HEK293 (cell line): ENCODE measurements at regions not wholly inside any gene's neighbourhood (a gene's known extent, or its start where the extent isn't known, plus 50 kb on each side); places are given as distances from the start of the nearest gene placed in this dataset.

Source experiments
- BCL11B ChIP-seq: fragments of 450-650 bp; formaldehyde crosslinking; IDR thresholded peaks from 2 replicates; pipeline ENCODE4 v1.5.1; 2016; ENCODE audit warnings: low read depth, missing biosample characterization, missing genetic modification characterization
- GLI4 ChIP-seq: fragments of 450-650 bp; formaldehyde crosslinking; IDR thresholded peaks from 2 replicates; pipeline ENCODE4 v1.5.1; 2016; ENCODE audit warnings: missing biosample characterization, missing genetic modification characterization
- KLF1 ChIP-seq: fragments of 450-650 bp; formaldehyde crosslinking; IDR thresholded peaks from 2 replicates; pipeline ENCODE4 v1.5.1; 2016; ENCODE audit warnings: missing biosample characterization, missing genetic modification characterization
- OSR2 ChIP-seq: fragments of 450-650 bp; formaldehyde crosslinking; IDR thresholded peaks from 2 replicates; pipeline ENCODE4 v1.5.1; 2016; ENCODE audit warnings: missing biosample characterization, missing genetic modification characterization
- SCRT1 ChIP-seq: fragments of 450-650 bp; formaldehyde crosslinking; IDR thresholded peaks from 2 replicates; pipeline ENCODE4 v1.5.1; 2016; ENCODE audit warnings: missing biosample characterization, missing genetic modification characterization, borderline replicate concordance
- SETDB1 ChIP-seq: IDR thresholded peaks from one replicate; pipeline ENCODE4 v1.6.1; 2017; ENCODE audit warnings: mild to moderate bottlenecking, low read length, moderate library complexity, mixed read lengths; ENCODE audit not compliant: insufficient read length
- SP2 ChIP-seq: fragments of 450-650 bp; formaldehyde crosslinking; IDR thresholded peaks from 2 replicates; pipeline ENCODE4 v1.5.1; 2016; ENCODE audit warnings: missing biosample characterization, missing genetic modification characterization
- YY2 ChIP-seq: fragments of 450-650 bp; formaldehyde crosslinking; IDR thresholded peaks from 2 replicates; pipeline ENCODE4 v1.5.1; 2016; ENCODE audit warnings: missing biosample characterization, missing genetic modification characterization
- ZBTB48 ChIP-seq: fragments of 450-650 bp; formaldehyde crosslinking; IDR thresholded peaks from 2 replicates; pipeline ENCODE4 v1.5.1; 2016; ENCODE audit warnings: missing biosample characterization, missing genetic modification characterization
- ZNF132 ChIP-seq: fragments of 450-650 bp; formaldehyde crosslinking; IDR thresholded peaks from 2 replicates; pipeline ENCODE4 v1.5.1; 2017; ENCODE audit warnings: missing biosample characterization, missing genetic modification characterization, borderline replicate concordance
- ZNF138 ChIP-seq: fragments of 450-650 bp; formaldehyde crosslinking; IDR thresholded peaks from 2 replicates; pipeline ENCODE4 v1.5.1; 2016; ENCODE audit warnings: missing biosample characterization, missing genetic modification characterization, borderline replicate concordance
- ZNF140 ChIP-seq: fragments of 450-650 bp; formaldehyde crosslinking; IDR thresholded peaks from 2 replicates; pipeline ENCODE4 v1.5.1; 2016; ENCODE audit warnings: missing biosample characterization, missing genetic modification characterization
- ZNF16 ChIP-seq: fragments of 450-650 bp; formaldehyde crosslinking; IDR thresholded peaks from 2 replicates; pipeline ENCODE4 v1.5.1; 2016; ENCODE audit warnings: low read depth, missing biosample characterization, missing genetic modification characterization
- ZNF214 ChIP-seq: fragments of 450-650 bp; formaldehyde crosslinking; IDR thresholded peaks from 2 replicates; pipeline ENCODE4 v1.5.1; 2017; ENCODE audit warnings: missing biosample characterization, mild to moderate bottlenecking, missing genetic modification characterization, borderline replicate concordance
- ZNF335 ChIP-seq: fragments of 450-650 bp; formaldehyde crosslinking; conservative IDR thresholded peaks from 2 replicates; pipeline ENCODE4 v1.5.1; 2016; ENCODE audit warnings: missing biosample characterization, missing genetic modification characterization
- ZNF366 ChIP-seq: fragments of 450-650 bp; formaldehyde crosslinking; conservative IDR thresholded peaks from 2 replicates; pipeline ENCODE4 v1.5.1; 2016; ENCODE audit warnings: missing biosample characterization, missing genetic modification characterization
- ZNF558 ChIP-seq: fragments of 450-650 bp; formaldehyde crosslinking; IDR thresholded peaks from 2 replicates; pipeline ENCODE4 v1.5.1; 2016; ENCODE audit warnings: missing biosample characterization, missing genetic modification characterization
- ZNF561 ChIP-seq: fragments of 450-650 bp; IDR thresholded peaks from 2 replicates; pipeline ENCODE4 v1.5.1; 2018; ENCODE audit warnings: missing biosample characterization, missing genetic modification characterization, borderline replicate concordance
- ZNF626 ChIP-seq: fragments of 450-650 bp; sonication (Bioruptor Pico); formaldehyde crosslinking; IDR thresholded peaks from 2 replicates; pipeline ENCODE4 v1.5.1; 2018; ENCODE audit warnings: missing biosample characterization, missing genetic modification characterization, inconsistent platforms
- ZNF654 ChIP-seq: fragments of 450-650 bp; formaldehyde crosslinking; IDR thresholded peaks from 2 replicates; pipeline ENCODE4 v1.5.1; 2016; ENCODE audit warnings: low read depth, missing biosample characterization, missing genetic modification characterization
- ZNF658 ChIP-seq: fragments of 450-650 bp; formaldehyde crosslinking; IDR thresholded peaks from 2 replicates; pipeline ENCODE4; 2016; ENCODE audit warnings: missing biosample characterization, missing genetic modification characterization
- ZNF747 ChIP-seq: fragments of 450-650 bp; formaldehyde crosslinking; IDR thresholded peaks from 2 replicates; pipeline ENCODE4 v1.5.1; 2016; ENCODE audit warnings: missing biosample characterization, missing genetic modification characterization
- ZNF776 ChIP-seq: fragments of 450-650 bp; formaldehyde crosslinking; IDR thresholded peaks from 2 replicates; pipeline ENCODE4 v1.5.0; 2017; ENCODE audit warnings: missing biosample characterization, missing genetic modification characterization, borderline replicate concordance
- ZNF843 ChIP-seq: fragments of 450-650 bp; formaldehyde crosslinking; IDR thresholded peaks from 2 replicates; pipeline ENCODE4 v1.5.1; 2016; ENCODE audit warnings: missing biosample characterization, missing genetic modification characterization
- TF ChIP-seq, protein P1 (sequence below): sonication (generic); formaldehyde crosslinking; IDR thresholded peaks from 2 replicates; pipeline ENCODE4 v1.8.1; 2022; ENCODE audit warnings: mild to moderate bottlenecking, moderate library complexity, missing genetic modification reagents
- TF ChIP-seq, protein P2 (sequence below): fragments of 450-650 bp; formaldehyde crosslinking; IDR thresholded peaks from 2 replicates; pipeline ENCODE4 v1.5.1; 2016; ENCODE audit warnings: missing biosample characterization, missing genetic modification characterization
- TF ChIP-seq, protein P3 (sequence below): fragments of 450-650 bp; formaldehyde crosslinking; IDR thresholded peaks from 2 replicates; pipeline ENCODE4 v1.5.1; 2016; ENCODE audit warnings: missing biosample characterization, missing genetic modification characterization
- TF ChIP-seq, protein P4 (sequence below): fragments of 450-650 bp; formaldehyde crosslinking; IDR thresholded peaks from 2 replicates; pipeline ENCODE4 v1.5.1; 2016; ENCODE audit warnings: missing biosample characterization, missing genetic modification characterization
- TF ChIP-seq, protein P5 (sequence below): fragments of 450-650 bp; IDR thresholded peaks from 2 replicates; pipeline ENCODE4 v1.5.1; 2018; ENCODE audit warnings: missing biosample characterization, mild to moderate bottlenecking, missing genetic modification characterization
- TF ChIP-seq, protein P6 (sequence below): fragments of 450-650 bp; formaldehyde crosslinking; optimal IDR thresholded peaks from 2 replicates; pipeline ENCODE3; 2016; ENCODE audit warnings: missing biosample characterization, mild to moderate bottlenecking, missing genetic modification characterization
- TF ChIP-seq, protein P7 (sequence below): fragments of 450-650 bp; formaldehyde crosslinking; IDR thresholded peaks from 2 replicates; pipeline ENCODE4 v1.5.1; 2016; ENCODE audit warnings: missing biosample characterization, missing genetic modification characterization

DNA sequence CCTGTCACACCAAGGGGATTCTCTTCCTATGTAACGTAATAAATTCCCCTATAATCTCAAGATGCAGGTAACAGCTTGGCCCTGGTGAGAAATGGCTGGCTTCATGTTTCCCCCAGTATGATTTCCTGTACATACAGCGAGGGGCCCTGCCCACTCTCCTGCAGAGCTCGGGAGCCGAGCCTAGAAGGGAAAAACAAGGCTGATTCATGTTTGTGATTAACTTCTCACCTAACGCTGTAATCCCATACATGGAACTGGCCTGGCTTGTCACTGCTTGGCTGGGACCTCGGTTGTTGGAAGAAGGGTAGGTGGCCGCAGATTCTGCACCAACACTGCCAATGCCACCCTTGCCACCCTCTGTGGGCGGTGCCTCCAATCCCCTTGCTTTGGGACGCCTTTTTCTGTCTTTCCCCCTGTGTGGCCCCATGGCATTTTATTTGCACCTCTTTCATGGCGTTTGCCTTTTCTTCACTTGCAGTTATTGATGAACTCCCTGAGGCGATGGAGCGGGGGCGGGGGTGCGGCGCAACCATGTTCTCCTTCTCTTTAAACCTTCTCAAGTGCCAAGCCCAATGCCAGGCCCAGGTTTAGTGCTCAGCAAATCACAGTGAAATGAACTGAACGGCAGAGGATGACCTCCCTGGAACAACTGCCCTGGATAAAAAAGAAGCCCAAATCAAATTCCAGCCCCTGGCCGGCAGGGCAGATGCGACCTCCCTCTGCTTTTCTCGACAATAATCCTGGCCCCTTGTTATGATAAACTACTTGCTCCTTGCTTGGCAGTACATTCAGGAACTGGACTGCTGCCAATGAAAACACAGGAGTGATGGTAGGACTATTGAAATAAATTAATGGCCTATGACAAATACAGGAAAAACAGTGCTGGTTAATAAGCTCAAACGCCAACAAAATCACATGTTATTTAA is 108.1 kb downstream of the TMEM174 start (continued):
- TF ChIP-seq, protein P1, sequence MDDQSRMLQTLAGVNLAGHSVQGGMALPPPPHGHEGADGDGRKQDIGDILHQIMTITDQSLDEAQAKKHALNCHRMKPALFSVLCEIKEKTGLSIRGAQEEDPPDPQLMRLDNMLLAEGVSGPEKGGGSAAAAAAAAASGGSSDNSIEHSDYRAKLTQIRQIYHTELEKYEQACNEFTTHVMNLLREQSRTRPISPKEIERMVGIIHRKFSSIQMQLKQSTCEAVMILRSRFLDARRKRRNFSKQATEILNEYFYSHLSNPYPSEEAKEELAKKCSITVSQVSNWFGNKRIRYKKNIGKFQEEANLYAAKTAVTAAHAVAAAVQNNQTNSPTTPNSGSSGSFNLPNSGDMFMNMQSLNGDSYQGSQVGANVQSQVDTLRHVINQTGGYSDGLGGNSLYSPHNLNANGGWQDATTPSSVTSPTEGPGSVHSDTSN (CRISPR knock-in tag): no peak
- TF ChIP-seq, protein P2, sequence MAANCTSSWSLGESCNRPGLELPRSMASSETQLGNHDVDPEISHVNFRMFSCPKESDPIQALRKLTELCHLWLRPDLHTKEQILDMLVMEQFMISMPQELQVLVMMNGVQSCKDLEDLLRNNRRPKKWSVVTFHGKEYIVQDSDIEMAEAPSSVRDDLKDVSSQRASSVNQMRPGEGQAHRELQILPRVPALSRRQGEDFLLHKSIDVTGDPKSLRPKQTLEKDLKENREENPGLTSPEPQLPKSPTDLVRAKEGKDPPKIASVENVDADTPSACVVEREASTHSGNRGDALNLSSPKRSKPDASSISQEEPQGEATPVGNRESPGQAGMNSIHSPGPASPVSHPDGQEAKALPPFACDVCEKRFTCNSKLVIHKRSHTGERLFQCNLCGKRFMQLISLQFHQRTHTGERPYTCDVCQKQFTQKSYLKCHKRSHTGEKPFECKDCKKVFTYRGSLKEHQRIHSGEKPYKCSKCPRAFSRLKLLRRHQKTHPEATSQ (tag by site-specific recombination): no peak; the same call in 1 of the 2 replicates
- TF ChIP-seq ZNF214 (tag by site-specific recombination) (no peak), GLI4 (tag by site-specific recombination) (no peak), ZNF843 (tag by site-specific recombination) (peak; percentile 83), ZNF138 (tag by site-specific recombination) (no peak), SETDB1 (no peak), YY2 (tag by site-specific recombination) (no peak), ZNF366 (tag by site-specific recombination) (peak; percentile 82), ZNF558 (tag by site-specific recombination) (no peak), ZNF16 (tag by site-specific recombination) (no peak), BCL11B (tag by site-specific recombination) (no peak), OSR2 (tag by site-specific recombination) (peak; percentile 98), ZNF561 (tag by site-specific recombination) (0 out of 2 replicates have a peak, but pooled peaks have one; percentile 64), ZNF132 (tag by site-specific recombination) (no peak), ZNF654 (tag by site-specific recombination) (no peak), ZNF747 (tag by site-specific recombination) (no peak), SCRT1 (tag by site-specific recombination) (no peak), KLF1 (tag by site-specific recombination) (no peak), ZNF335 (tag by site-specific recombination) (peak; percentile 73), ZNF626 (tag by site-specific recombination) (no peak), ZNF140 (no peak), SP2 (no peak), ZNF776 (tag by site-specific recombination) (no peak), ZBTB48 (tag by site-specific recombination) (peak; percentile 83), ZNF658 (tag by site-specific recombination) (no peak)
- TF ChIP-seq, protein P3, sequence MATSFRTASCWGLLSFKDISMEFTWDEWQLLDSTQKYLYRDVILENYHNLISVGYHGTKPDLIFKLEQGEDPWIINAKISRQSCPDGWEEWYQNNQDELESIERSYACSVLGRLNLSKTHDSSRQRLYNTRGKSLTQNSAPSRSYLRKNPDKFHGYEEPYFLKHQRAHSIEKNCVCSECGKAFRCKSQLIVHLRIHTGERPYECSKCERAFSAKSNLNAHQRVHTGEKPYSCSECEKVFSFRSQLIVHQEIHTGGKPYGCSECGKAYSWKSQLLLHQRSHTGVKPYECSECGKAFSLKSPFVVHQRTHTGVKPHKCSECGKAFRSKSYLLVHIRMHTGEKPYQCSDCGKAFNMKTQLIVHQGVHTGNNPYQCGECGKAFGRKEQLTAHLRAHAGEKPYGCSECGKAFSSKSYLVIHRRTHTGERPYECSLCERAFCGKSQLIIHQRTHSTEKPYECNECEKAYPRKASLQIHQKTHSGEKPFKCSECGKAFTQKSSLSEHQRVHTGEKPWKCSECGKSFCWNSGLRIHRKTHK (tag by site-specific recombination): no peak
- TF ChIP-seq, protein P4, sequence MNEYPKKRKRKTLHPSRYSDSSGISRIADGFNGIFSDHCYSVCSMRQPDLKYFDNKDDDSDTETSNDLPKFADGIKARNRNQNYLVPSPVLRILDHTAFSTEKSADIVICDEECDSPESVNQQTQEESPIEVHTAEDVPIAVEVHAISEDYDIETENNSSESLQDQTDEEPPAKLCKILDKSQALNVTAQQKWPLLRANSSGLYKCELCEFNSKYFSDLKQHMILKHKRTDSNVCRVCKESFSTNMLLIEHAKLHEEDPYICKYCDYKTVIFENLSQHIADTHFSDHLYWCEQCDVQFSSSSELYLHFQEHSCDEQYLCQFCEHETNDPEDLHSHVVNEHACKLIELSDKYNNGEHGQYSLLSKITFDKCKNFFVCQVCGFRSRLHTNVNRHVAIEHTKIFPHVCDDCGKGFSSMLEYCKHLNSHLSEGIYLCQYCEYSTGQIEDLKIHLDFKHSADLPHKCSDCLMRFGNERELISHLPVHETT (tag by site-specific recombination): no peak
- TF ChIP-seq, protein P5, sequence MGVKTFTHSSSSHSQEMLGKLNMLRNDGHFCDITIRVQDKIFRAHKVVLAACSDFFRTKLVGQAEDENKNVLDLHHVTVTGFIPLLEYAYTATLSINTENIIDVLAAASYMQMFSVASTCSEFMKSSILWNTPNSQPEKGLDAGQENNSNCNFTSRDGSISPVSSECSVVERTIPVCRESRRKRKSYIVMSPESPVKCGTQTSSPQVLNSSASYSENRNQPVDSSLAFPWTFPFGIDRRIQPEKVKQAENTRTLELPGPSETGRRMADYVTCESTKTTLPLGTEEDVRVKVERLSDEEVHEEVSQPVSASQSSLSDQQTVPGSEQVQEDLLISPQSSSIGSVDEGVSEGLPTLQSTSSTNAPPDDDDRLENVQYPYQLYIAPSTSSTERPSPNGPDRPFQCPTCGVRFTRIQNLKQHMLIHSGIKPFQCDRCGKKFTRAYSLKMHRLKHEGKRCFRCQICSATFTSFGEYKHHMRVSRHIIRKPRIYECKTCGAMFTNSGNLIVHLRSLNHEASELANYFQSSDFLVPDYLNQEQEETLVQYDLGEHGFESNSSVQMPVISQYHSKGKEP: peak; percentile 63
- TF ChIP-seq, protein P6, sequence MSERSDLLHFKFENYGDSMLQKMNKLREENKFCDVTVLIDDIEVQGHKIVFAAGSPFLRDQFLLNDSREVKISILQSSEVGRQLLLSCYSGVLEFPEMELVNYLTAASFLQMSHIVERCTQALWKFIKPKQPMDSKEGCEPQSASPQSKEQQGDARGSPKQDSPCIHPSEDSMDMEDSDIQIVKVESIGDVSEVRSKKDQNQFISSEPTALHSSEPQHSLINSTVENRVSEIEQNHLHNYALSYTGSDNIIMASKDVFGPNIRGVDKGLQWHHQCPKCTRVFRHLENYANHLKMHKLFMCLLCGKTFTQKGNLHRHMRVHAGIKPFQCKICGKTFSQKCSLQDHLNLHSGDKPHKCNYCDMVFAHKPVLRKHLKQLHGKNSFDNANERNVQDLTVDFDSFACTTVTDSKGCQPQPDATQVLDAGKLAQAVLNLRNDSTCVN (tag by site-specific recombination): no peak
- TF ChIP-seq, protein P7, sequence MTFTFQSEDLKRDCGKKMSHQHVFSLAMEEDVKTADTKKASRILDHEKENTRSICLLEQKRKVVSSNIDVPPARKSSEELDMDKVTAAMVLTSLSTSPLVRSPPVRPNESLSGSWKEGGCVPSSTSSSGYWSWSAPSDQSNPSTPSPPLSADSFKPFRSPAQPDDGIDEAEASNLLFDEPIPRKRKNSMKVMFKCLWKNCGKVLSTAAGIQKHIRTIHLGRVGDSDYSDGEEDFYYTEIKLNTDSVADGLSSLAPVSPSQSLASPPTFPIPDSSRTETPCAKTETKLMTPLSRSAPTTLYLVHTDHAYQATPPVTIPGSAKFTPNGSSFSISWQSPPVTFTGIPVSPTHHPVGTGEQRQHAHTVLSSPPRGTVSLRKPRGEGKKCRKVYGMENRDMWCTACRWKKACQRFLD (tag by site-specific recombination): no peak
